Karpas-422 (cell line): ENCODE measurements at regions not wholly inside any gene's neighbourhood (a gene's known extent, or its start where the extent isn't known, plus 50 kb on each side); places are given as distances from the start of the nearest gene placed in this dataset.

ENCODE experiments used
- DNase-seq: peaks from one replicate; pipeline ENCODE4 v3.0.0-alpha.2; 2015
- H2AFZ ChIP-seq: fragments of 200-600 bp; sonication (generic); 2 replicates; pipeline ENCODE4 v1.6.1; 2014; ENCODE audit warnings: antibody characterized with exemption, low read length, mixed read lengths
- H3K27ac ChIP-seq: fragments of 200-600 bp; sonication (generic); 2 replicates; pipeline ENCODE4 v1.5.1; 2014; ENCODE audit warnings: mild to moderate bottlenecking, low read length, moderate library complexity
- H3K27me3 ChIP-seq: fragments of 200-600 bp; sonication (generic); 2 replicates; pipeline ENCODE4 v1.6.1; 2014; ENCODE audit warnings: low read length, mixed read lengths
- H3K36me3 ChIP-seq: fragments of 200-600 bp; sonication (generic); 2 replicates; pipeline ENCODE4 v1.6.1; 2014; ENCODE audit warnings: low read length, mixed read lengths; ENCODE audit not compliant: insufficient read depth
- H3K4me1 ChIP-seq: fragments of 200-600 bp; sonication (generic); 2 replicates; pipeline ENCODE4 v1.6.1; 2014; ENCODE audit warnings: mild to moderate bottlenecking, low read length, mixed read lengths
- H3K4me2 ChIP-seq: fragments of 200-600 bp; sonication (generic); 2 replicates; pipeline ENCODE4 v1.6.1; 2014; ENCODE audit warnings: low read length, low read depth, mild to moderate bottlenecking; ENCODE audit not compliant: poor library complexity, severe bottlenecking
- H3K4me3 ChIP-seq: fragments of 200-600 bp; sonication (generic); 2 replicates; pipeline ENCODE4 v1.5.1; 2014; ENCODE audit warnings: mild to moderate bottlenecking, antibody characterized with exemption, low read length, mixed read lengths
- H3K79me2 ChIP-seq: fragments of 200-600 bp; sonication (generic); 2 replicates; pipeline ENCODE4 v1.6.1; 2014; ENCODE audit warnings: mild to moderate bottlenecking, low read length, mixed read lengths
- H3K9ac ChIP-seq: fragments of 200-600 bp; sonication (generic); 2 replicates; pipeline ENCODE4 v1.6.0; 2014; ENCODE audit warnings: low read length
- H3K9me2 ChIP-seq: fragments of 200-600 bp; sonication (generic), shearing (Covaris generic); replicated peaks from 2 replicates; pipeline ENCODE4 v1.6.0; 2014; ENCODE audit warnings: mild to moderate bottlenecking, low read length, moderate library complexity; ENCODE audit not compliant: insufficient read depth
- H3K9me3 ChIP-seq: fragments of 300-700, 200-600 bp; sonication (generic); 2 replicates; pipeline ENCODE4 v1.6.1; 2014; ENCODE audit warnings: low read length, mixed read lengths
- H4K20me1 ChIP-seq: fragments of 200-600 bp; sonication (generic); 2 replicates; pipeline ENCODE4 v1.6.1; 2014; ENCODE audit warnings: mild to moderate bottlenecking, antibody characterized with exemption, low read length, low read depth; ENCODE audit not compliant: insufficient read depth

GRCh38 chr1:187074445-187075048, 245.8 kb downstream of the PLA2G4A start:
- Histone ChIP-seq H3K4me2 (no peak overlapping the region), H3K27me3 (no peaks in the 10 kb centered on the region), H4K20me1 (no peaks in the 10 kb centered on the region), H2AFZ (no peak overlapping the region), H3K27ac (no peak overlapping the region), H3K4me1 (no peaks in the 10 kb centered on the region), H3K9me2 (no peaks in the 10 kb centered on the region), H3K36me3 (no peaks in the 10 kb centered on the region), H3K9me3 (no peaks in the 10 kb centered on the region), H3K79me2 (no peaks in the 10 kb centered on the region), H3K9ac (no peak overlapping the region), H3K4me3 (no peak overlapping the region)
- DNase-seq: no peak

GRCh38 chr1:187076922-187077321, 248.2 kb downstream of the PLA2G4A start:
- Histone ChIP-seq H3K4me3 (no peak overlapping the region), H3K79me2 (no peaks in the 10 kb centered on the region)
- no peak for DNase-seq

GRCh38 chr1:187078321-187078720, 249.6 kb downstream of the PLA2G4A start:
- no peak for DNase-seq

More at GRCh38 chr1:187076922-187077321, 248.2 kb downstream of the PLA2G4A start:
- no peak overlapping the region for H3K4me2 ChIP-seq
- H3K27ac ChIP-seq: no peak overlapping the region
- no peaks in the 10 kb centered on the region for H3K9me3 ChIP-seq
- H3K27me3 ChIP-seq: no peaks in the 10 kb centered on the region
- no peak overlapping the region for H2AFZ ChIP-seq
- H4K20me1 ChIP-seq: no peaks in the 10 kb centered on the region
- no peaks in the 10 kb centered on the region for H3K36me3 ChIP-seq
- no peaks in the 10 kb centered on the region for H3K4me1 ChIP-seq
- H3K9me2 ChIP-seq: no peaks in the 10 kb centered on the region
- no peak overlapping the region for H3K9ac ChIP-seq

GRCh38 chr1:187078916-187079315, 250.2 kb downstream of the PLA2G4A start:
- no peak for DNase-seq
- Histone ChIP-seq H3K4me2 (no peak overlapping the region), H3K4me1 (no peaks in the 10 kb centered on the region)

More at GRCh38 chr1:187078321-187078720, 249.6 kb downstream of the PLA2G4A start:
- Histone ChIP-seq H3K36me3 (no peaks in the 10 kb centered on the region), H4K20me1 (no peaks in the 10 kb centered on the region), H3K79me2 (no peaks in the 10 kb centered on the region), H3K27me3 (no peaks in the 10 kb centered on the region), H3K27ac (no peak overlapping the region), H3K4me1 (no peaks in the 10 kb centered on the region), H3K4me3 (no peak overlapping the region), H3K9ac (no peak overlapping the region), H2AFZ (no peak overlapping the region), H3K4me2 (no peak overlapping the region), H3K9me3 (no peaks in the 10 kb centered on the region), H3K9me2 (no peaks in the 10 kb centered on the region)

GRCh38 chr1:187079330-187079729, 250.6 kb downstream of the PLA2G4A start:
- no peak for DNase-seq
- H3K79me2 ChIP-seq: no peaks in the 10 kb centered on the region
- no peak overlapping the region for H3K27ac ChIP-seq
- no peak overlapping the region for H2AFZ ChIP-seq
- no peaks in the 10 kb centered on the region for H3K27me3 ChIP-seq
- H3K9me3 ChIP-seq: no peaks in the 10 kb centered on the region
- H4K20me1 ChIP-seq: no peaks in the 10 kb centered on the region
- H3K36me3 ChIP-seq: no peaks in the 10 kb centered on the region
- no peaks in the 10 kb centered on the region for H3K4me1 ChIP-seq
- no peak overlapping the region for H3K9ac ChIP-seq
- no peak overlapping the region for H3K4me2 ChIP-seq
- H3K4me3 ChIP-seq: no peak overlapping the region
- H3K9me2 ChIP-seq: no peaks in the 10 kb centered on the region

More at GRCh38 chr1:187078916-187079315, 250.2 kb downstream of the PLA2G4A start:
- Histone ChIP-seq H2AFZ (no peak overlapping the region), H3K9me2 (no peaks in the 10 kb centered on the region), H3K9me3 (no peaks in the 10 kb centered on the region), H3K27me3 (no peaks in the 10 kb centered on the region), H4K20me1 (no peaks in the 10 kb centered on the region), H3K27ac (no peak overlapping the region), H3K4me3 (no peak overlapping the region), H3K79me2 (no peaks in the 10 kb centered on the region), H3K9ac (no peak overlapping the region), H3K36me3 (no peaks in the 10 kb centered on the region)

GRCh38 chr1:187091666-187092065, 262.9 kb downstream of the PLA2G4A start:
- Histone ChIP-seq H3K4me3 (no peak overlapping the region), H3K4me1 (no peaks in the 10 kb centered on the region), H3K9me2 (no peaks in the 10 kb centered on the region), H3K4me2 (no peak overlapping the region), H3K9me3 (no peaks in the 10 kb centered on the region), H3K9ac (no peak overlapping the region), H3K36me3 (no peaks in the 10 kb centered on the region), H4K20me1 (no peaks in the 10 kb centered on the region), H3K27ac (no peak overlapping the region), H3K27me3 (no peaks in the 10 kb centered on the region), H2AFZ (no peak overlapping the region), H3K79me2 (no peaks in the 10 kb centered on the region)
- no peak for DNase-seq

- Histone ChIP-seq H3K79me2 (no peaks in the 10 kb centered on the region), H3K4me3 (no peak overlapping the region), H4K20me1 (no peaks in the 10 kb centered on the region), H3K4me1 (no peaks in the 10 kb centered on the region), H3K27ac (no peak overlapping the region), H3K27me3 (no peaks in the 10 kb centered on the region), H2AFZ (no peak overlapping the region), H3K9me2 (no peaks in the 10 kb centered on the region), H3K9me3 (no peaks in the 10 kb centered on the region), H3K4me2 (no peak overlapping the region), H3K9ac (no peak overlapping the region), H3K36me3 (no peaks in the 10 kb centered on the region)
- DNase-seq: no peak
These were observed 263.4 kb downstream of the PLA2G4A start for GRCh38 chr1:187092104-187092503.

- Histone ChIP-seq H2AFZ (no peak overlapping the region), H3K27ac (no peak overlapping the region), H3K9me2 (no peaks in the 10 kb centered on the region), H4K20me1 (no peaks in the 10 kb centered on the region), H3K9me3 (peaks cover 4% of the 10 kb centered on the region; the same call in 1 of the 2 replicates), H3K4me3 (no peak overlapping the region), H3K36me3 (no peaks in the 10 kb centered on the region), H3K4me2 (no peak overlapping the region), H3K9ac (no peak overlapping the region), H3K79me2 (no peaks in the 10 kb centered on the region), H3K4me1 (no peaks in the 10 kb centered on the region), H3K27me3 (no peaks in the 10 kb centered on the region)
- no peak for DNase-seq
These were observed 267.9 kb downstream of the PLA2G4A start for GRCh38 chr1:187096689-187097088.
